GM23338 (cell line): ENCODE measurements at regions not wholly inside any gene's neighbourhood (a gene's known extent, or its start where the extent isn't known, plus 50 kb on each side); places are given as distances from the start of the nearest gene placed in this dataset.

ENCODE experiments used
- ATAC-seq: fragments of 200-7000 bp; cut with Tn5 transposase; 3 replicates; pipeline ENCODE4 v1.9.1; 2020
- DNase-seq: peaks from one replicate; pipeline ENCODE4 v3.0.0-alpha.2; 2015; ENCODE audit warnings: low spot score
- H2AFZ ChIP-seq: fragments of 200-600 bp; sonication (generic); 2 replicates; pipeline ENCODE4 v1.8.0; 2016; ENCODE audit warnings: antibody characterized with exemption, mild to moderate bottlenecking, moderate library complexity
- H3F3A ChIP-seq: fragments of 200-600 bp; sonication (generic); replicated peaks from 2 replicates; pipeline ENCODE4 v1.8.0; 2017; ENCODE audit warnings: antibody characterized with exemption, mixed run types, low read depth
- H3K27ac ChIP-seq: fragments of 200-600 bp; sonication (generic); 2 replicates; pipeline ENCODE4 v1.6.1; 2016; ENCODE audit warnings: low read depth
- H3K27me3 ChIP-seq: fragments of 200-600 bp; sonication (generic); 2 replicates; pipeline ENCODE4 v1.8.0; 2016; ENCODE audit warnings: mild to moderate bottlenecking, mixed run types, moderate library complexity; ENCODE audit not compliant: insufficient read depth
- H3K36me3 ChIP-seq: fragments of 200-600 bp; sonication (generic); 2 replicates; pipeline ENCODE4 v1.8.0; 2016; ENCODE audit warnings: mild to moderate bottlenecking; ENCODE audit not compliant: insufficient read depth
- H3K4me1 ChIP-seq: fragments of 200-600 bp; sonication (generic); 2 replicates; pipeline ENCODE4 v1.8.0; 2016; ENCODE audit warnings: mild to moderate bottlenecking, moderate library complexity; ENCODE audit not compliant: insufficient read depth
- H3K4me2 ChIP-seq: fragments of 200-600 bp; sonication (generic); 2 replicates; pipeline ENCODE4 v1.7.1; 2017; ENCODE audit warnings: mixed run types
- H3K4me3 ChIP-seq: fragments of 200-600 bp; sonication (generic); 2 replicates; pipeline ENCODE4 v1.6.1; 2016; ENCODE audit warnings: mixed run types
- H3K79me2 ChIP-seq: fragments of 200-600 bp; sonication (generic); replicated peaks from 2 replicates; pipeline ENCODE4 v1.8.0; 2017; ENCODE audit warnings: mild to moderate bottlenecking; ENCODE audit not compliant: insufficient read depth
- H3K9me2 ChIP-seq: fragments of 200-600 bp; sonication (generic); 2 replicates; pipeline ENCODE4 v1.8.0; 2017; ENCODE audit not compliant: insufficient read depth
- H4K20me1 ChIP-seq: fragments of 200-600 bp; sonication (generic); replicated peaks from 2 replicates; pipeline ENCODE4 v1.8.0; 2017; ENCODE audit warnings: mild to moderate bottlenecking; ENCODE audit not compliant: insufficient read depth
- H3K27ac Mint-ChIP-seq: 2 replicates; pipeline ENCODE4 v1.8.0; 2020; ENCODE audit warnings: inconsistent platforms, mild to moderate bottlenecking, moderate library complexity, mixed read lengths
- H3K27me3 Mint-ChIP-seq: 3 replicates; pipeline ENCODE4 v1.8.0; 2022; ENCODE audit warnings: low read depth, mild to moderate bottlenecking, moderate library complexity, mixed read lengths, inconsistent platforms; ENCODE audit not compliant: insufficient read depth, poor library complexity
- H3K36me3 Mint-ChIP-seq: 3 replicates; pipeline ENCODE4 v1.8.0; 2021; ENCODE audit warnings: low read depth, mild to moderate bottlenecking, inconsistent platforms, moderate library complexity, mixed read lengths
- H3K4me1 Mint-ChIP-seq: 3 replicates; pipeline ENCODE4 v1.8.0; 2020; ENCODE audit warnings: mild to moderate bottlenecking, inconsistent platforms, mixed read lengths
- H3K4me3 Mint-ChIP-seq: 3 replicates; pipeline ENCODE4 v1.8.0; 2021; ENCODE audit warnings: moderate library complexity, mild to moderate bottlenecking, inconsistent platforms, mixed read lengths
- H3K9me3 Mint-ChIP-seq: 3 replicates; pipeline ENCODE4 v1.8.0; 2020; ENCODE audit warnings: moderate library complexity, mild to moderate bottlenecking, inconsistent platforms, mixed read lengths
- EZH2 ChIP-seq: fragments of 200-600 bp; sonication (generic); IDR thresholded peaks from one replicate; pipeline ENCODE4 v1.8.0; 2017; ENCODE audit warnings: antibody characterized with exemption, mild to moderate bottlenecking, low read depth; ENCODE audit not compliant: unreplicated experiment
- EZH2phosphoT487 ChIP-seq: fragments of 200-600 bp; sonication (generic); IDR thresholded peaks from one replicate; pipeline ENCODE4 v1.8.1; 2018; ENCODE audit warnings: antibody characterized with exemption; ENCODE audit not compliant: unreplicated experiment
- JUNB ChIP-seq: IDR thresholded peaks from one replicate; pipeline ENCODE4 v1.6.1; 2016; ENCODE audit warnings: antibody characterized with exemption; ENCODE audit not compliant: unreplicated experiment
- NANOG ChIP-seq: IDR thresholded peaks from 2 replicates; pipeline ENCODE4 v1.6.1; 2016; ENCODE audit warnings: antibody characterized with exemption, borderline replicate concordance
- POLR2AphosphoS5 ChIP-seq: IDR thresholded peaks from 2 replicates; pipeline ENCODE4 v1.6.1; 2016; ENCODE audit warnings: antibody characterized with exemption, low read depth
- STAT1 ChIP-seq: IDR thresholded peaks from one replicate; pipeline ENCODE4 v1.6.1; 2016; ENCODE audit warnings: antibody characterized with exemption; ENCODE audit not compliant: unreplicated experiment
- ZNF114 ChIP-seq: fragments of 250-450 bp; sonication (Bioruptor Pico); IDR thresholded peaks from 2 replicates; pipeline ENCODE4 v1.5.0; 2020; ENCODE audit warnings: mild to moderate bottlenecking, moderate library complexity
- ZNF331 ChIP-seq: fragments of 250-450 bp; sonication (Bioruptor Pico); IDR thresholded peaks from 2 replicates; pipeline ENCODE4 v1.5.0; 2020; ENCODE audit warnings: low read depth, mild to moderate bottlenecking, moderate library complexity
- TF ChIP-seq, protein P1 (sequence below): fragments of 250-450 bp; sonication (Bioruptor Pico); IDR thresholded peaks from 2 replicates; pipeline ENCODE4 v1.5.0; 2020; ENCODE audit warnings: mild to moderate bottlenecking, moderate library complexity
- TF ChIP-seq, protein P2 (sequence below), 2 experiments: fragments of 200-600 bp in 1 of 2; sonication (generic) in 1 of 2; conservative IDR thresholded peaks; 2 replicates each; pipeline versions ENCODE4 v1.5.1 to v1.6.1; 2016 to 2017; ENCODE audit warnings: antibody characterized with exemption in 2 of 2, low read depth in 2 of 2, mild to moderate bottlenecking in 2 of 2, moderate library complexity in 1 of 2
- TF ChIP-seq, protein P3 (sequence below): IDR thresholded peaks from 2 replicates; pipeline ENCODE4 v1.6.1; 2016; ENCODE audit warnings: antibody characterized with exemption

- TF ChIP-seq, protein P1, sequence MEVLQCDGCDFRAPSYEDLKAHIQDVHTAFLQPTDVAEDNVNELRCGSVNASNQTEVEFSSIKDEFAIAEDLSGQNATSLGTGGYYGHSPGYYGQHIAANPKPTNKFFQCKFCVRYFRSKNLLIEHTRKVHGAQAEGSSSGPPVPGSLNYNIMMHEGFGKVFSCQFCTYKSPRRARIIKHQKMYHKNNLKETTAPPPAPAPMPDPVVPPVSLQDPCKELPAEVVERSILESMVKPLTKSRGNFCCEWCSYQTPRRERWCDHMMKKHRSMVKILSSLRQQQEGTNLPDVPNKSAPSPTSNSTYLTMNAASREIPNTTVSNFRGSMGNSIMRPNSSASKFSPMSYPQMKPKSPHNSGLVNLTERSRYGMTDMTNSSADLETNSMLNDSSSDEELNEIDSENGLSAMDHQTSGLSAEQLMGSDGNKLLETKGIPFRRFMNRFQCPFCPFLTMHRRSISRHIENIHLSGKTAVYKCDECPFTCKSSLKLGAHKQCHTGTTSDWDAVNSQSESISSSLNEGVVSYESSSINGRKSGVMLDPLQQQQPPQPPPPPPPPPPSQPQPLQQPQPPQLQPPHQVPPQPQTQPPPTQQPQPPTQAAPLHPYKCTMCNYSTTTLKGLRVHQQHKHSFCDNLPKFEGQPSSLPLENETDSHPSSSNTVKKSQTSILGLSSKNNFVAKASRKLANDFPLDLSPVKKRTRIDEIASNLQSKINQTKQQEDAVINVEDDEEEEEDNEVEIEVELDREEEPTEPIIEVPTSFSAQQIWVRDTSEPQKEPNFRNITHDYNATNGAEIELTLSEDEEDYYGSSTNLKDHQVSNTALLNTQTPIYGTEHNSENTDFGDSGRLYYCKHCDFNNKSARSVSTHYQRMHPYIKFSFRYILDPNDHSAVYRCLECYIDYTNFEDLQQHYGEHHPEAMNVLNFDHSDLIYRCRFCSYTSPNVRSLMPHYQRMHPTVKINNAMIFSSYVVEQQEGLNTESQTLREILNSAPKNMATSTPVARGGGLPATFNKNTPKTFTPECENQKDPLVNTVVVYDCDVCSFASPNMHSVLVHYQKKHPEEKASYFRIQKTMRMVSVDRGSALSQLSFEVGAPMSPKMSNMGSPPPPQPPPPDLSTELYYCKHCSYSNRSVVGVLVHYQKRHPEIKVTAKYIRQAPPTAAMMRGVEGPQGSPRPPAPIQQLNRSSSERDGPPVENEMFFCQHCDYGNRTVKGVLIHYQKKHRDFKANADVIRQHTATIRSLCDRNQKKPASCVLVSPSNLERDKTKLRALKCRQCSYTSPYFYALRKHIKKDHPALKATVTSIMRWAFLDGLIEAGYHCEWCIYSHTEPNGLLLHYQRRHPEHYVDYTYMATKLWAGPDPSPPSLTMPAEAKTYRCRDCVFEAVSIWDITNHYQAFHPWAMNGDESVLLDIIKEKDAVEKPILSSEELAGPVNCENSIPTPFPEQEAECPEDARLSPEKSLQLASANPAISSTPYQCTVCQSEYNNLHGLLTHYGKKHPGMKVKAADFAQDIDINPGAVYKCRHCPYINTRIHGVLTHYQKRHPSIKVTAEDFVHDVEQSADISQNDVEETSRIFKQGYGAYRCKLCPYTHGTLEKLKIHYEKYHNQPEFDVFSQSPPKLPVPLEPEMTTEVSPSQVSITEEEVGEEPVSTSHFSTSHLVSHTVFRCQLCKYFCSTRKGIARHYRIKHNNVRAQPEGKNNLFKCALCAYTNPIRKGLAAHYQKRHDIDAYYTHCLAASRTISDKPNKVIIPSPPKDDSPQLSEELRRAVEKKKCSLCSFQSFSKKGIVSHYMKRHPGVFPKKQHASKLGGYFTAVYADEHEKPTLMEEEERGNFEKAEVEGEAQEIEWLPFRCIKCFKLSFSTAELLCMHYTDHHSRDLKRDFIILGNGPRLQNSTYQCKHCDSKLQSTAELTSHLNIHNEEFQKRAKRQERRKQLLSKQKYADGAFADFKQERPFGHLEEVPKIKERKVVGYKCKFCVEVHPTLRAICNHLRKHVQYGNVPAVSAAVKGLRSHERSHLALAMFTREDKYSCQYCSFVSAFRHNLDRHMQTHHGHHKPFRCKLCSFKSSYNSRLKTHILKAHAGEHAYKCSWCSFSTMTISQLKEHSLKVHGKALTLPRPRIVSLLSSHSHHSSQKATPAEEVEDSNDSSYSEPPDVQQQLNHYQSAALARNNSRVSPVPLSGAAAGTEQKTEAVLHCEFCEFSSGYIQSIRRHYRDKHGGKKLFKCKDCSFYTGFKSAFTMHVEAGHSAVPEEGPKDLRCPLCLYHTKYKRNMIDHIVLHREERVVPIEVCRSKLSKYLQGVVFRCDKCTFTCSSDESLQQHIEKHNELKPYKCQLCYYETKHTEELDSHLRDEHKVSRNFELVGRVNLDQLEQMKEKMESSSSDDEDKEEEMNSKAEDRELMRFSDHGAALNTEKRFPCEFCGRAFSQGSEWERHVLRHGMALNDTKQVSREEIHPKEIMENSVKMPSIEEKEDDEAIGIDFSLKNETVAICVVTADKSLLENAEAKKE (CRISPR knock-in tag) = no peak
- no peak for TF ChIP-seq STAT1
- no peak for TF ChIP-seq ZNF114
Measured at GRCh38 chr1:23611601-23612327, 52.5 kb upstream of the ID3 start (continued).

- Histone ChIP-seq H3K79me2 (no peaks in the 10 kb centered on the region), H2AFZ (no peak overlapping the region), H3K27ac (no peak overlapping the region), H3K36me3 (no peaks in the 10 kb centered on the region), H3K9me2 (no peaks in the 10 kb centered on the region), H3K4me1 (peaks cover 19% of the 10 kb centered on the region), H3K27me3 (no peaks in the 10 kb centered on the region), H3F3A (no peaks in the 10 kb centered on the region), H3K4me2 (no peak overlapping the region), H3K4me3 (no peak overlapping the region), H4K20me1 (no peaks in the 10 kb centered on the region)
- TF ChIP-seq EZH2 = no peak
- no peak for TF ChIP-seq JUNB
- TF ChIP-seq POLR2AphosphoS5 = no peak
- TF ChIP-seq, protein P2, sequence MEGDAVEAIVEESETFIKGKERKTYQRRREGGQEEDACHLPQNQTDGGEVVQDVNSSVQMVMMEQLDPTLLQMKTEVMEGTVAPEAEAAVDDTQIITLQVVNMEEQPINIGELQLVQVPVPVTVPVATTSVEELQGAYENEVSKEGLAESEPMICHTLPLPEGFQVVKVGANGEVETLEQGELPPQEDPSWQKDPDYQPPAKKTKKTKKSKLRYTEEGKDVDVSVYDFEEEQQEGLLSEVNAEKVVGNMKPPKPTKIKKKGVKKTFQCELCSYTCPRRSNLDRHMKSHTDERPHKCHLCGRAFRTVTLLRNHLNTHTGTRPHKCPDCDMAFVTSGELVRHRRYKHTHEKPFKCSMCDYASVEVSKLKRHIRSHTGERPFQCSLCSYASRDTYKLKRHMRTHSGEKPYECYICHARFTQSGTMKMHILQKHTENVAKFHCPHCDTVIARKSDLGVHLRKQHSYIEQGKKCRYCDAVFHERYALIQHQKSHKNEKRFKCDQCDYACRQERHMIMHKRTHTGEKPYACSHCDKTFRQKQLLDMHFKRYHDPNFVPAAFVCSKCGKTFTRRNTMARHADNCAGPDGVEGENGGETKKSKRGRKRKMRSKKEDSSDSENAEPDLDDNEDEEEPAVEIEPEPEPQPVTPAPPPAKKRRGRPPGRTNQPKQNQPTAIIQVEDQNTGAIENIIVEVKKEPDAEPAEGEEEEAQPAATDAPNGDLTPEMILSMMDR (conservative IDR thresholded peaks at IDR 0.05; ENCODE audit: low read depth in 2 of 2) = no peak
- TF ChIP-seq NANOG = no peak
- no peak for TF ChIP-seq EZH2phosphoT487
- TF ChIP-seq, protein P3, sequence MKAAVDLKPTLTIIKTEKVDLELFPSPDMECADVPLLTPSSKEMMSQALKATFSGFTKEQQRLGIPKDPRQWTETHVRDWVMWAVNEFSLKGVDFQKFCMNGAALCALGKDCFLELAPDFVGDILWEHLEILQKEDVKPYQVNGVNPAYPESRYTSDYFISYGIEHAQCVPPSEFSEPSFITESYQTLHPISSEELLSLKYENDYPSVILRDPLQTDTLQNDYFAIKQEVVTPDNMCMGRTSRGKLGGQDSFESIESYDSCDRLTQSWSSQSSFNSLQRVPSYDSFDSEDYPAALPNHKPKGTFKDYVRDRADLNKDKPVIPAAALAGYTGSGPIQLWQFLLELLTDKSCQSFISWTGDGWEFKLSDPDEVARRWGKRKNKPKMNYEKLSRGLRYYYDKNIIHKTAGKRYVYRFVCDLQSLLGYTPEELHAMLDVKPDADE = no peak
- no peak for TF ChIP-seq ZNF331
- no peak for TF ChIP-seq STAT1
- TF ChIP-seq ZNF114 = no peak
- ATAC-seq (peak; percentile 56), DNase-seq (no peak)
- H3K36me3 Mint-ChIP-seq = no peaks in the 10 kb centered on the region
- peaks cover 35% of the 10 kb centered on the region for H3K4me1 Mint-ChIP-seq
- H3K4me3 Mint-ChIP-seq = no peak overlapping the region; the same call in 2 of the 3 replicates
- no peaks in the 10 kb centered on the region; the same call in 2 of the 3 replicates for H3K9me3 Mint-ChIP-seq
- H3K27ac Mint-ChIP-seq = no peak overlapping the region
- H3K27me3 Mint-ChIP-seq = peaks cover 8% of the 10 kb centered on the region
Measured at GRCh38 chr1:23610677-23611076, 51.4 kb upstream of the ID3 start.
